ENCODE measurements at regions not wholly inside any gene's neighbourhood (a gene's known extent, or its start where the extent isn't known, plus 50 kb on each side); places are given as distances from the start of the nearest gene placed in this dataset.

DNA sequence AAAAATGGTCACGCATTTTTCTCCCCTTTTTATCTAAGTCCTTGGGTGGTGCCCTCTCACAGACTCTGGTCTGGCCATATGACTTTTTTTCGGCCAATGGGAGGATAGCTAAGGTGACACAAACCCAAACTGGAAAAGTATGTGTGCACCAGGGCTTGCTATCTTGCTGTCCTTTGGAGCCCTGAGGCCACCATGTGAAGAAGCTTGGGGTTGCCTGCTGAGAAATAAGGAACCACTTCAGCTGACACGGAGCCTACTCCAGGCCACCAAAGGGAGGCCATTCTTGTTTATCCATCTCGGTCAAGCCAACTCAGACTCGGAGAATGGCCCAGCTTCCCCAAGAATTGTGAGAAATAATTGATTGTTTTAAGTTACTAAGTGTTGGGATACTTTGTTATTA, 111.4 kb upstream of the ZFHX3 start:
- H3K27me3 ChIP-seq: no peaks in the 10 kb centered on the region
- no peaks in the 10 kb centered on the region for H3K36me3 ChIP-seq
- H3K9me3 ChIP-seq: no peaks in the 10 kb centered on the region
- DNase-seq (no peak), ATAC-seq (ENCODE audit: low FRiP score in 2 of 2) (no peak)
- H3K4me3 ChIP-seq: no peak overlapping the region
- 87 to 88% methylated on average over 5 of the region's 5 CpGs for WGBS, 2 donors
- TF ChIP-seq POLR2A (IDR thresholded peaks at IDR 0.05) (no peak), CTCF (IDR thresholded peaks at IDR 0.05) (no peak), POLR2AphosphoS5 (IDR thresholded peaks at IDR 0.05) (no peak), EP300 (IDR thresholded peaks at IDR 0.05) (no peak)
- H3K4me1 ChIP-seq: peaks cover 0 to 13% (median 3%) of the 10 kb centered on the region in 4 donors
- no peak overlapping the region for H3K27ac ChIP-seq

GRCh38 chr16:73157861-73158260, 109.9 kb upstream of the ZFHX3 start:
- DNase-seq: no peak
- H3K27ac ChIP-seq: no peak overlapping the region

GRCh38 chr16:73154063-73154870, 106.3 kb upstream of the ZFHX3 start:
- DNase-seq: peak in 1 of 2 donors; percentile 45
- WGBS, 2 donors: 34 to 61% methylated on average over 10 of the region's 10 CpGs
- H3K27ac ChIP-seq: peak overlapping the region; percentile 24 to 53 (median 45)

More at GRCh38 chr16:73157861-73158260, 109.9 kb upstream of the ZFHX3 start:
- TF ChIP-seq EP300 (IDR thresholded peaks at IDR 0.05): no peak
- TF ChIP-seq POLR2A (IDR thresholded peaks at IDR 0.05): no peak
- no peaks in the 10 kb centered on the region for H3K9me3 ChIP-seq
- peaks cover 4 to 16% (median 10%) of the 10 kb centered on the region in 4 donors for H3K4me1 ChIP-seq
- 60 to 65% methylated on average over 3 of the region's 3 CpGs for WGBS, 2 donors
- no peaks in the 10 kb centered on the region for H3K36me3 ChIP-seq
- no peak overlapping the region for H3K4me3 ChIP-seq
- no peaks in the 10 kb centered on the region for H3K27me3 ChIP-seq
- ATAC-seq (ENCODE audit: low FRiP score in 2 of 2): peak in 1 of 2 donors; percentile 18

GRCh38 chr16:73152386-73153125, 104.6 kb upstream of the ZFHX3 start:
- H3K4me1 ChIP-seq: peaks cover 0 to 16% (median 11%) of the 10 kb centered on the region in 4 donors
- ATAC-seq (ENCODE audit: low FRiP score in 2 of 2): no peak
- no peak for DNase-seq
- no peaks in the 10 kb centered on the region for H3K36me3 ChIP-seq
- no peaks in the 10 kb centered on the region for H3K9me3 ChIP-seq
- H3K27me3 ChIP-seq: no peaks in the 10 kb centered on the region
- H3K4me3 ChIP-seq: no peak overlapping the region
- TF ChIP-seq POLR2AphosphoS5 (IDR thresholded peaks at IDR 0.05) (no peak), CTCF (IDR thresholded peaks at IDR 0.05) (no peak), EP300 (IDR thresholded peaks at IDR 0.05) (no peak), POLR2A (IDR thresholded peaks at IDR 0.05) (no peak)
- WGBS, 2 donors: 36% methylated on average over 7 of the region's 7 CpGs
- peak overlapping the region in 3 of 4 donors; percentile 24 to 53 (median 50) for H3K27ac ChIP-seq

More at GRCh38 chr16:73154063-73154870, 106.3 kb upstream of the ZFHX3 start:
- ATAC-seq (ENCODE audit: low FRiP score in 2 of 2): peak; percentile 66 to 83
- H3K4me3 ChIP-seq: no peak overlapping the region
- H3K27me3 ChIP-seq: no peaks in the 10 kb centered on the region
- H3K36me3 ChIP-seq: no peaks in the 10 kb centered on the region
- H3K4me1 ChIP-seq: peaks cover 4 to 21% (median 11%) of the 10 kb centered on the region in 4 donors
- peak in 1 of 4 donors; percentile 24 for TF ChIP-seq POLR2A (IDR thresholded peaks at IDR 0.05)
- TF ChIP-seq POLR2AphosphoS5 (IDR thresholded peaks at IDR 0.05): peak; percentile 37 to 38
- no peak for TF ChIP-seq CTCF (IDR thresholded peaks at IDR 0.05)
- H3K9me3 ChIP-seq: no peaks in the 10 kb centered on the region

DNA sequence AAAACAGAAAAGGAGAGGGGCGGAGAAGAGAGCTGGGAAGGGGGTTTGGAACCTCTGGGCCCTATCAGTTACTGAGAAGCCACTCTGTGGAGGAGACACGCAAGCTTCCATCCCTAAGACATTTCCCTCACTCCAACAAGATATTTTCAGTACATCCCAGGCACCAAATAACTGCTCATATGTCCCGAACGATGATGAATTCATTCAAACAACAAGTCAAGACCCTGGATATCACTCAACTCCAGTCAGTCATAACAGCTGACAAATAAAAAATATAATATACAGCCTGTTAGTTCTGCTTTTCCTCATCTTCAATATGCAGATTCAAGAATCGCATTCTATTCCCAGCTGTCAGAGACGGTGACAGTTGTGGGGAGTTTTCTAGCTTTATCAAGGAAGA, 104.0 kb upstream of the ZFHX3 start:
- H3K9me3 ChIP-seq: no peaks in the 10 kb centered on the region
- H3K27me3 ChIP-seq: no peaks in the 10 kb centered on the region
- H3K4me1 ChIP-seq: peaks cover 0 to 16% (median 11%) of the 10 kb centered on the region in 4 donors
- no peaks in the 10 kb centered on the region for H3K36me3 ChIP-seq
- TF ChIP-seq POLR2AphosphoS5 (IDR thresholded peaks at IDR 0.05): no peak
- TF ChIP-seq CTCF (IDR thresholded peaks at IDR 0.05): no peak
- TF ChIP-seq POLR2A (IDR thresholded peaks at IDR 0.05): no peak
- no peak for TF ChIP-seq EP300 (IDR thresholded peaks at IDR 0.05)
- ATAC-seq (ENCODE audit: low FRiP score in 2 of 2): no peak
- H3K27ac ChIP-seq: peak overlapping the region in 1 of 4 donors; percentile 7
- DNase-seq: no peak
- no peak overlapping the region for H3K4me3 ChIP-seq
- 62 to 74% methylated on average over 6 of the region's 6 CpGs for WGBS, 2 donors

Measured in upper lobe of left lung (tissue), 6 donors.